ENCODE measurements at regions not wholly inside any gene's neighbourhood (a gene's known extent, or its start where the extent isn't known, plus 50 kb on each side); places are given as distances from the start of the nearest gene placed in this dataset.

DNA sequence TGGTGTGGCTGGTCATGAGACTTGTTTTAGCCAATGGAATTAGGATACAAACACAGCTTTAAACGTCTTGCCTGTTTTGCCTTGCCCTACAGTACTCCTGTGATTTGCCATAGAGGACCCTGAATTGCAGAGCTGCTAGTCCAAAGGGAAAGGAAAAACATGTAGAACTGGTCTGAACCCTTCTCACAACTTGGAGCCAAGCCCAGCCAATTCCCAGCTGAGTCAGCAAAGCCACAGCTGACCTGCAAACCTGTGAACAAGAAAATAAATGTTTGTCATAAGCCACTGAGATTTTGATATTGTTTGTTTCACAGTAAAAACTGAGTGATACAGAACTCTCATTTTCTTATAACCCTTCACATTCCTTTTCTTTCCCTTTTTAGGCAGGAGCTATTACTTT is 360.5 kb upstream of the API5 start:
- H3K79me2 ChIP-seq (ENCODE audit: low read length): no peaks in the 10 kb centered on the region
- H3K27ac ChIP-seq (ENCODE audit: low read length): no peak overlapping the region
- no peaks in the 10 kb centered on the region for H3K9me3 ChIP-seq (replicated peaks; ENCODE audit: insufficient read depth, low read length)
- no peaks in the 10 kb centered on the region for H3K4me1 ChIP-seq (ENCODE audit: low read length)
- H3F3A ChIP-seq (ENCODE audit: insufficient read depth, low read length): no peaks in the 10 kb centered on the region
- TF ChIP-seq, protein P1, sequence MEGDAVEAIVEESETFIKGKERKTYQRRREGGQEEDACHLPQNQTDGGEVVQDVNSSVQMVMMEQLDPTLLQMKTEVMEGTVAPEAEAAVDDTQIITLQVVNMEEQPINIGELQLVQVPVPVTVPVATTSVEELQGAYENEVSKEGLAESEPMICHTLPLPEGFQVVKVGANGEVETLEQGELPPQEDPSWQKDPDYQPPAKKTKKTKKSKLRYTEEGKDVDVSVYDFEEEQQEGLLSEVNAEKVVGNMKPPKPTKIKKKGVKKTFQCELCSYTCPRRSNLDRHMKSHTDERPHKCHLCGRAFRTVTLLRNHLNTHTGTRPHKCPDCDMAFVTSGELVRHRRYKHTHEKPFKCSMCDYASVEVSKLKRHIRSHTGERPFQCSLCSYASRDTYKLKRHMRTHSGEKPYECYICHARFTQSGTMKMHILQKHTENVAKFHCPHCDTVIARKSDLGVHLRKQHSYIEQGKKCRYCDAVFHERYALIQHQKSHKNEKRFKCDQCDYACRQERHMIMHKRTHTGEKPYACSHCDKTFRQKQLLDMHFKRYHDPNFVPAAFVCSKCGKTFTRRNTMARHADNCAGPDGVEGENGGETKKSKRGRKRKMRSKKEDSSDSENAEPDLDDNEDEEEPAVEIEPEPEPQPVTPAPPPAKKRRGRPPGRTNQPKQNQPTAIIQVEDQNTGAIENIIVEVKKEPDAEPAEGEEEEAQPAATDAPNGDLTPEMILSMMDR (IDR thresholded peaks at IDR 0.05; ENCODE audit: low read length): no peak
- no peak for TF ChIP-seq EZH2phosphoT487 (IDR thresholded peaks at IDR 0.05; ENCODE audit: low read length)
- no peak for TF ChIP-seq EZH2 (optimal IDR thresholded peaks at IDR 0.05; ENCODE audit: low read depth, low read length)
- H4K20me1 ChIP-seq (ENCODE audit: insufficient read depth, low read length): no peaks in the 10 kb centered on the region
- no peaks in the 10 kb centered on the region for H3K36me3 ChIP-seq (replicated peaks; ENCODE audit: insufficient read depth, low read length)
- H2AFZ ChIP-seq (ENCODE audit: low read length): no peak overlapping the region
- no peak overlapping the region for H3K9ac ChIP-seq (ENCODE audit: low read length)
- no peak for DNase-seq
- no peak overlapping the region for H3K4me2 ChIP-seq (ENCODE audit: low read depth, low read length)
- no peak overlapping the region for H3K4me3 ChIP-seq (ENCODE audit: low read length)
- no peaks in the 10 kb centered on the region for H3K9me2 ChIP-seq (replicated peaks; ENCODE audit: insufficient read depth, low read length)
- no peaks in the 10 kb centered on the region for H3K27me3 ChIP-seq (replicated peaks; ENCODE audit: insufficient read depth, low read length)

DNA sequence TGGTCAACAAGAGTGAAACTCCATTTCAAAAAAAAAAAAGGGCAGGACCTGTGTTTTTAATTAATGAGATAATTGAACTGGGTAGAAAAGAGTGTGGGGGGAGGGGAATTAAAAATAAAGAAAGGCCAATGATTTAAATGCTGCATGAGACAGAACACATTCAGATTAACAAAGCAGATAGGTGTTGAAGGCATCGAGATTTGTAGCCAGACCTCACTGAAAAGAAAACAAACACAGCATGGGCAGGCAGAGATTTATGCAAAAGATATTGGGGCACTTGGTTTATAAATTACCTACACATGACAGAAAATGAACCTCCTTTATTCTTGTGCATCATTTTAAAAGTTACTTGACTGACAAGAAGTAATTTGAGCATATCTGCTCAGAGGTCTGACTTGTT is 354.0 kb upstream of the API5 start:
- Histone ChIP-seq H3K27me3 (replicated peaks; ENCODE audit: insufficient read depth, low read length) (no peaks in the 10 kb centered on the region), H3K4me1 (ENCODE audit: low read length) (no peaks in the 10 kb centered on the region), H3K27ac (ENCODE audit: low read length) (no peak overlapping the region), H3K36me3 (replicated peaks; ENCODE audit: insufficient read depth, low read length) (no peaks in the 10 kb centered on the region), H3K9me2 (replicated peaks; ENCODE audit: insufficient read depth, low read length) (no peaks in the 10 kb centered on the region), H3K4me3 (ENCODE audit: low read length) (no peak overlapping the region), H2AFZ (ENCODE audit: low read length) (no peak overlapping the region), H3K4me2 (ENCODE audit: low read depth, low read length) (no peak overlapping the region), H3K79me2 (ENCODE audit: low read length) (no peaks in the 10 kb centered on the region), H3F3A (ENCODE audit: insufficient read depth, low read length) (no peaks in the 10 kb centered on the region), H4K20me1 (ENCODE audit: insufficient read depth, low read length) (no peaks in the 10 kb centered on the region), H3K9ac (ENCODE audit: low read length) (no peak overlapping the region), H3K9me3 (replicated peaks; ENCODE audit: insufficient read depth, low read length) (no peaks in the 10 kb centered on the region)
- TF ChIP-seq EZH2 (optimal IDR thresholded peaks at IDR 0.05; ENCODE audit: low read depth, low read length) (no peak), EZH2phosphoT487 (IDR thresholded peaks at IDR 0.05; ENCODE audit: low read length) (no peak)
- TF ChIP-seq, protein P1 (IDR thresholded peaks at IDR 0.05; ENCODE audit: low read length): no peak
- DNase-seq: no peak

DNA sequence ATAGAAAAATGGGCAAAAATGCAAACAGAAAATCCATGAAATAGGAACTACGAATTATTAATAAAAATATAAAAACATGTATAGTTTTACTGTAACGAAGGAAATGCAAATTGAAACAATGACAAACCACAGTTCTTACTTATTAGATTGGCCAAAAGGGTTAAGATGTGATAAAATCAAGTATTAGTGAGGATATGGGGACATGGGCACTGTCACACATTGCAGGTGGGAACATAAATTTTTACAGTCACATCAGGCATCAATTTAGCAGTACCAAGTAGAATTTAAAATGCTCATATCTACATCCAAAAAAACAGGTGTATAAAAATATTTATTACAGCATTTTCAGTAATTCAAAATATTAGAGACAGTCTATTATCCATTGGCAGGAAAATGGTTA is 353.2 kb upstream of the API5 start:
- Histone ChIP-seq H3K27ac (ENCODE audit: low read length) (no peak overlapping the region), H3K4me1 (ENCODE audit: low read length) (no peaks in the 10 kb centered on the region), H3K9me3 (replicated peaks; ENCODE audit: insufficient read depth, low read length) (no peaks in the 10 kb centered on the region), H3K9ac (ENCODE audit: low read length) (no peak overlapping the region), H4K20me1 (ENCODE audit: insufficient read depth, low read length) (no peaks in the 10 kb centered on the region), H3K79me2 (ENCODE audit: low read length) (no peaks in the 10 kb centered on the region), H3K9me2 (replicated peaks; ENCODE audit: insufficient read depth, low read length) (no peaks in the 10 kb centered on the region), H3K27me3 (replicated peaks; ENCODE audit: insufficient read depth, low read length) (no peaks in the 10 kb centered on the region), H3K36me3 (replicated peaks; ENCODE audit: insufficient read depth, low read length) (no peaks in the 10 kb centered on the region), H3F3A (ENCODE audit: insufficient read depth, low read length) (no peaks in the 10 kb centered on the region), H3K4me3 (ENCODE audit: low read length) (no peak overlapping the region), H3K4me2 (ENCODE audit: low read depth, low read length) (no peak overlapping the region), H2AFZ (ENCODE audit: low read length) (no peak overlapping the region)
- no peak for TF ChIP-seq EZH2phosphoT487 (IDR thresholded peaks at IDR 0.05; ENCODE audit: low read length)
- no peak for TF ChIP-seq EZH2 (optimal IDR thresholded peaks at IDR 0.05; ENCODE audit: low read depth, low read length)
- TF ChIP-seq, protein P1 (IDR thresholded peaks at IDR 0.05; ENCODE audit: low read length): no peak
- DNase-seq: no peak

All from MM.1S (cell line).